Small intestine (tissue), 7 donors: ENCODE measurements at regions not wholly inside any gene's neighbourhood (a gene's known extent, or its start where the extent isn't known, plus 50 kb on each side); places are given as distances from the start of the nearest gene placed in this dataset.
"Not testable (repeated sequence)": the region's sequence is repeated elsewhere in the genome, so short reads cannot be mapped to it uniquely, and the experiment has no call there.

Experiments used
- DNase-seq, 2 donors: peaks; one replicate each; pipeline versions ENCODE4 v3.0.0 to v3.0.0-alpha.2; 2013
- FAIRE-seq: peaks from 2 replicates; lab custom pipeline; 2012; peaks lifted over from hg19 to GRCh38; lab: Jason Lieb, UNC
- H3K27ac ChIP-seq, 3 donors: one replicate each; pipeline ENCODE4 v1.5.1; 2013; ENCODE audit warnings: low read length in 2 of 3, mild to moderate bottlenecking in 2 of 3, control low read depth in 1 of 3, inconsistent platforms in 1 of 3, low read depth in 1 of 3, moderate library complexity in 1 of 3
- H3K27me3 ChIP-seq, 3 donors: one replicate each; pipeline ENCODE4 v1.6.1; 2013; ENCODE audit warnings: low read length in 3 of 3, inconsistent platforms in 1 of 3; ENCODE audit not compliant: control insufficient read depth in 3 of 3, insufficient read depth in 3 of 3
- H3K36me3 ChIP-seq, 3 donors: one replicate each; pipeline ENCODE4 v1.6.1; 2013; ENCODE audit warnings: low read length in 3 of 3, inconsistent platforms in 1 of 3, low read depth in 1 of 3, mild to moderate bottlenecking in 1 of 3, moderate library complexity in 1 of 3; ENCODE audit not compliant: control insufficient read depth in 3 of 3, insufficient read depth in 2 of 3
- H3K4me1 ChIP-seq, 3 donors: one replicate each; pipeline ENCODE4 v1.6.1; 2013; ENCODE audit warnings: low read length in 2 of 3, inconsistent platforms in 1 of 3, low read depth in 1 of 3, mild to moderate bottlenecking in 1 of 3, moderate library complexity in 1 of 3; ENCODE audit not compliant: control insufficient read depth in 3 of 3, insufficient read depth in 2 of 3
- H3K4me3 ChIP-seq, 3 donors: one replicate each; pipeline ENCODE4 v1.5.1; 2013; ENCODE audit warnings: low read length in 3 of 3, control low read depth in 1 of 3, inconsistent platforms in 1 of 3, low read depth in 1 of 3, mild to moderate bottlenecking in 1 of 3, moderate library complexity in 1 of 3
- H3K9me3 ChIP-seq, 2 donors: one replicate each; pipeline ENCODE4 v1.6.1; 2013; ENCODE audit warnings: low read depth in 1 of 2, low read length in 1 of 2; ENCODE audit not compliant: control insufficient read depth in 2 of 2, insufficient read depth in 1 of 2
- WGBS, 3 donors: extraction: QIAGEN DNeasy Blood & Tissue Kit; methylation state at CpG; one replicate each; pipeline ENCODE4 v1.1.7; 2013; 5-methylcytosine and 5-hydroxymethylcytosine counted together
- donor health status: healthy with polysubstance abuse.
- donor health status: control.
- donor health status: control.
- donor health status: Bipolar disorder and iron deficiency.
- donor health status: healthy.

DNA sequence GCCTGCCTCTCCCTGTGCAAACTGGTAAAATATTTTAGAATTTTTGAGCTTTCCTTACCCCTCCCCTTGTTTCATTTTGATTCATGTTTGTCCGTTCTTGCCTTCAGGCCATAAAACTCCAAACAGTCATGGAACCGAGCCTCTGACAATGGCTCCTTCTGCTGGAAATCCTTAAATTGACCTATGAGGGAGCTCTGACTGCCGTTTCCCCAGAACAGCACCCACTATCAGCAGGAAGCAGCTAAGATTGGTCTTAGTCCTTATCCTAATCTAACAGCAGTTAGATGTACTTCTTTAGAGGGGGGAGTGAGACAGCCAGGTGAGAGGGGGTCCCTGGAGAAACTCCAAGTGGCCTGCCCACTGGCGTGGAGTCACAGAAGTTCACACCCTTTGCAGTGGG lies 106.7 kb downstream of the FAM174A start:
- 24 to 56% (median 55%) methylated on average over 4 of the region's 4 CpGs for WGBS, 3 donors
- no peak for FAIRE-seq
- no peaks in the 10 kb centered on the region for H3K27me3 ChIP-seq
- no peak overlapping the region for H3K4me3 ChIP-seq
- no peak overlapping the region for H3K27ac ChIP-seq
- no peaks in the 10 kb centered on the region for H3K9me3 ChIP-seq
- H3K36me3 ChIP-seq = no peaks in the 10 kb centered on the region
- DNase-seq = no peak
- H3K4me1 ChIP-seq = no peaks in the 10 kb centered on the region

GRCh38 chr5:100643473-100643872 lies 108.3 kb downstream of the FAM174A start:
- H3K4me1 ChIP-seq = peaks cover 0 to 5% (median 2%) of the 10 kb centered on the region in 3 donors
- no peaks in the 10 kb centered on the region for H3K9me3 ChIP-seq
- no peaks in the 10 kb centered on the region for H3K36me3 ChIP-seq
- no peak for FAIRE-seq
- DNase-seq = no peak
- H3K4me3 ChIP-seq = no peak overlapping the region
- no peak overlapping the region for H3K27ac ChIP-seq
- WGBS, 3 donors = 83 to 91% (median 87%) methylated on average over 2 of the region's 2 CpGs
- H3K27me3 ChIP-seq = no peaks in the 10 kb centered on the region

DNA sequence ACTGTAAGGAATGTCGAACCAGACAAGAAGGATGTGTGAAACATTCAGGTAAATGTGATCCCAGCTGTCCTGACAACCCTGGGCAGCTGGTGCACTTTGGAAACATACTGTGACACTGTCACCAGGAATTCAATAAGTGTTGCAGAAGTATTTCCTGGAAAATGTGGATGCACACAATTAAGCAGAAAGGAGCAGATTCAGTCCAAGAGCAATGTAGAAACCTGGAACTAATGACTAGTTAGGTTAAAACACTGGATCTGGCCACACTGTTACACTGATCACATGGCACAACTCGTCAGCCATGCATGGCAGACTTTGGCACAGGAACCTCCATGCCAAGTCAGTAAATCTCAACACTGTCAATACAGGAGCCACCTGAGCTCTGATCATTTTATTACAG lies 109.0 kb downstream of the FAM174A start:
- H3K4me3 ChIP-seq = no peak overlapping the region
- FAIRE-seq (no peak), DNase-seq (no peak)
- no peak overlapping the region for H3K27ac ChIP-seq
- H3K9me3 ChIP-seq = no peaks in the 10 kb centered on the region
- no peaks in the 10 kb centered on the region for H3K36me3 ChIP-seq
- no peaks in the 10 kb centered on the region for H3K27me3 ChIP-seq
- H3K4me1 ChIP-seq = peaks cover 0 to 5% (median 2%) of the 10 kb centered on the region in 3 donors
- WGBS, 3 donors = 34 to 68% (median 51%) methylated on average over 2 of the region's 2 CpGs

GRCh38 chr5:100644776-100645175 lies 109.6 kb downstream of the FAM174A start:
- H3K27me3 ChIP-seq = no peaks in the 10 kb centered on the region
- no peaks in the 10 kb centered on the region for H3K9me3 ChIP-seq
- 61 to 79% (median 71%) methylated on average over 3 of the region's 3 CpGs for WGBS, 3 donors
- no peak overlapping the region for H3K27ac ChIP-seq
- H3K4me3 ChIP-seq = no peak overlapping the region
- H3K36me3 ChIP-seq = no peaks in the 10 kb centered on the region
- H3K4me1 ChIP-seq = peaks cover 0 to 5% (median 2%) of the 10 kb centered on the region in 3 donors
- FAIRE-seq = no peak
- DNase-seq = no peak

DNA sequence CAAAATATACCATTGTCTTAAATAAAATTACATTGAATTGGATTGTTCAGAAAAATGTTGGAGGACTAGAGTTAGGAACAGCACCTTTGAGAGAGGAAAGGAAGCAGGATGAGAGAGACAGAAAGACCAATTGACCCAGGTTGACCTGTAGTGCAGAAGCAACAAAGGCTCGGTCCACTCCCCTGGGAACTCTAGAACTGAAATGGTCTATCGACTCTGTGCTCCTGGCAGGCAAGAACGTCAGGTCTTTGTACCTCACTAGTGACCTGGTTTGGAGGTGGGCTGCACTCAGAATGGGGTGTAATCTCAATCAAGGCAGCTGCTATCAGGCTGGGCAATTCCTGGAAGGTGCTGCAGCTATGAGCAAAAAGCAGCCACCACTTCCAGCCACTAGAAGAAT lies 110.8 kb downstream of the FAM174A start:
- DNase-seq = no peak
- Histone ChIP-seq H3K4me1 (peaks cover 0 to 5% (median 2%) of the 10 kb centered on the region in 3 donors), H3K27me3 (no peaks in the 10 kb centered on the region), H3K4me3 (no peak overlapping the region), H3K36me3 (no peaks in the 10 kb centered on the region), H3K9me3 (no peaks in the 10 kb centered on the region), H3K27ac (no peak overlapping the region)
- WGBS, 3 donors = 68 to 91% (median 89%) methylated on average over 3 of the region's 3 CpGs
- FAIRE-seq = no peak

GRCh38 chr5:100646691-100647090 lies 111.5 kb downstream of the FAM174A start:
- Histone ChIP-seq H3K27ac (no peak overlapping the region), H3K27me3 (no peaks in the 10 kb centered on the region), H3K9me3 (no peaks in the 10 kb centered on the region), H3K36me3 (no peaks in the 10 kb centered on the region), H3K4me3 (no peak overlapping the region), H3K4me1 (peaks cover 0 to 5% (median 2%) of the 10 kb centered on the region in 3 donors)
- FAIRE-seq (no peak), DNase-seq (no peak)
- WGBS, 3 donors = 84 to 85% (median 85%) methylated on average over 9 of the region's 9 CpGs

DNA sequence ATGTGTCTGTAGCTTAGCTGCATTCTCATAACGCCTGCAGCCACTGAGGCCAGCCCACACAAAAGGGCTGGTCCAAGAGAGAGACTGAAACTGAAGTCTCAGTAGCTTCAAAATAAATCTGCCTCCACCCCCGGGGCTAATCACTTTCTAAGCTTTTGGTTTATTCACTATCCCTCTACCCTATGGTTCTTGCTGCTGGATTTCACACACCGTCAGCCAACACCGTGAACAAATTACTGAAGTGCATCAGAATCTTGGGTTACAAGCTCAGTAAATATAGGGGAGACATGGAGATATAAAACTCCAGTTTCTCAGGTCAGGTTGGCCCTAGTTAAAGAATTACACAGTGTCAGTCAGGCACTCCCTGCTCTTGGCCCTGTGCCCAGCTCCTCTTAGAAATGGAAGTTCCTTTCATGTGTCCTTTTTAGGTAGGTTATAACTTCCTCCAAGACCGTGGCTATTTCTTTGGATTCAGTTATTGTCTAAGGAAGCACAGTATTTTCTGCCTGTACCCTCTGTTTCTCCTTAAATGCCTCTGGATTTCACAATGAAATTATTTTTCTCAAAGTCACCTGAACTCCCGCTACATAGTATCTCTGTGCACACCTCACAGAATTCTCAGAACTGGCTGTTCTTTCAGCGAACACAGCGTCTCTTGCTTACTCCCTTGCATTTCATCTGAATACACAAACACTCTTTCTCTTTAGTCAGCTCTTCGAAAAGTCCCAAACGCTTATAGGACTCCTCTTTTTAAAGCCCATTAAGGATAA lies 112.5 kb downstream of the FAM174A start:
- Histone ChIP-seq H3K27ac (no peak overlapping the region), H3K4me1 (peaks cover 0 to 5% (median 2%) of the 10 kb centered on the region in 3 donors), H3K27me3 (no peaks in the 10 kb centered on the region), H3K9me3 (no peaks in the 10 kb centered on the region), H3K36me3 (no peaks in the 10 kb centered on the region), H3K4me3 (no peak overlapping the region)
- DNase-seq (peak; percentile 62 to 72), FAIRE-seq (no peak)
- WGBS, 3 donors = 19 to 52% (median 37%) methylated on average over 10 of the region's 10 CpGs

DNA sequence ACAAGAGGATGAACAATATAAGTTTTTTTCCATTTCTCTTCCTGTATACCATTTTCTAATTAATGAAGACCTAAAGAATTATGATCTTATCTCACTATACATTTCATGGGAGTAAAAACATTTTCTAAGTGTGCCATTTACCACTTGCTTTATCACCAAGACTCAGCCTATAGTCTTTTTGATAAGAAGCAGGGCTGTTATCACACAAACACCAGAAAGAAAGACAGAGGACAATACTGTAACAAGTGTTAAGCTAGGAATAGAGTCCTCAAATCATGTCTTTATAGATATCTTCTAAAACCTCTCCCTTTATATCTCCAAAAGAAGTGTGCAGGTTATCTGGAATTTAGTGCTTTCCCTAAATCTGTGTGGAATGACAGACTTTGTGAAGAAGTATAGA lies 119.7 kb downstream of the FAM174A start:
- no peak for DNase-seq
- Histone ChIP-seq H3K9me3 (no peaks in the 10 kb centered on the region), H3K27ac (no peak overlapping the region), H3K4me1 (no peaks in the 10 kb centered on the region), H3K4me3 (no peak overlapping the region), H3K27me3 (no peaks in the 10 kb centered on the region), H3K36me3 (no peaks in the 10 kb centered on the region)
- no peak for FAIRE-seq

DNA sequence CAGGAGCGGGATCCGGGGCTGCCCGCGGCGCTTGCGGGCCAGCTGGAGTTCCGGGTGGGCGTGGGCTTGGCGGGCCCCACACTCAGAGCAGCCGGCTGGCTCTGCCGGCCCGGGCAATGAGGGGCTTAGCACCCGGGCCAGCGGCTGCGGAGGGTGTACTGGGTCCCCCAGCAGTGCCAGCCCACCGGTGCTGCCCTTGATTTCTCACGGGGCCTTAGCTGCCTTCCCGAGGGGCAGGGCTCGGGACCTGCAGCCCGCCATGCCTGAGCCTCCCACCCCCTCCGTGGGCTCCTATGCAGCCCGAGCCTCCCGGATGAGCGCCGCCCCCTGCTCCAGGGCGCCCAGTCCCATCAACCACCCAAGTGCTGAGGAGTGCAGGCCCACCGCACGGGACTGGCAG lies 121.6 kb downstream of the FAM174A start:
- not testable (repeated sequence) for H3K4me1 ChIP-seq, H3K36me3 ChIP-seq, DNase-seq, H3K4me3 ChIP-seq, H3K27me3 ChIP-seq, H3K9me3 ChIP-seq, FAIRE-seq, H3K27ac ChIP-seq
- 92 to 95% (median 93%) methylated on average over 23 to 28 of the region's 28 CpGs for WGBS, 3 donors
